Neural cell (in vitro differentiated cells): ENCODE measurements at regions not wholly inside any gene's neighbourhood (a gene's known extent, or its start where the extent isn't known, plus 50 kb on each side); places are given as distances from the start of the nearest gene placed in this dataset.

ENCODE experiments used
- CTCF ChIP-seq: fragments of 450-650 bp; IDR thresholded peaks from 2 replicates; pipeline ENCODE4 v1.5.1; 2014; ENCODE audit warnings: antibody characterized with exemption, mild to moderate bottlenecking, moderate library complexity; ENCODE audit not compliant: poor library complexity, severe bottlenecking
- MXI1 ChIP-seq: fragments of 450-650 bp; conservative IDR thresholded peaks from 2 replicates; pipeline ENCODE4 v1.6.1; 2014; ENCODE audit warnings: antibody characterized with exemption, mild to moderate bottlenecking; ENCODE audit not compliant: poor library complexity, severe bottlenecking

- TF ChIP-seq CTCF: no peak
- TF ChIP-seq MXI1: no peak
These were observed 83.0 kb downstream of the YTHDF1 start for GRCh38 chr20:63132715-63133471.
